IPS-18a (cell line): ENCODE measurements at regions not wholly inside any gene's neighbourhood (a gene's known extent, or its start where the extent isn't known, plus 50 kb on each side); places are given as distances from the start of the nearest gene placed in this dataset.

Experiments used
- H3K27ac ChIP-seq: one replicate; pipeline ENCODE4 v1.5.1; 2013; ENCODE audit warnings: low read length
- H3K27me3 ChIP-seq: one replicate; pipeline ENCODE4 v1.6.1; 2013; ENCODE audit warnings: mild to moderate bottlenecking, low read length; ENCODE audit not compliant: control insufficient read depth, insufficient read depth
- H3K36me3 ChIP-seq: one replicate; pipeline ENCODE4 v1.6.1; 2013; ENCODE audit warnings: low read depth, low read length; ENCODE audit not compliant: control insufficient read depth
- H3K4me1 ChIP-seq: one replicate; pipeline ENCODE4 v1.6.1; 2013; ENCODE audit warnings: low read depth, low read length; ENCODE audit not compliant: control insufficient read depth
- H3K4me3 ChIP-seq: one replicate; pipeline ENCODE4 v1.5.1; 2013; ENCODE audit warnings: low read length
- H3K9ac ChIP-seq: one replicate; pipeline ENCODE4 v1.6.1; 2013; ENCODE audit warnings: mild to moderate bottlenecking, low read length, moderate library complexity
- H3K9me3 ChIP-seq: one replicate; pipeline ENCODE4 v1.6.1; 2013; ENCODE audit warnings: low read depth, low read length; ENCODE audit not compliant: control insufficient read depth

- Histone ChIP-seq H3K27me3 (no peaks in the 10 kb centered on the region), H3K4me1 (no peaks in the 10 kb centered on the region), H3K27ac (no peak overlapping the region), H3K9ac (no peak overlapping the region), H3K36me3 (no peaks in the 10 kb centered on the region), H3K9me3 (peaks cover 67% of the 10 kb centered on the region), H3K4me3 (no peak overlapping the region)
These were observed 59.0 kb upstream of the ZNF726 start for GRCh38 chr19:23855676-23856075.

- Histone ChIP-seq H3K9ac (no peak overlapping the region), H3K27ac (no peak overlapping the region), H3K4me1 (no peaks in the 10 kb centered on the region), H3K36me3 (no peaks in the 10 kb centered on the region), H3K9me3 (peaks cover 64% of the 10 kb centered on the region), H3K27me3 (no peaks in the 10 kb centered on the region), H3K4me3 (no peak overlapping the region)
These were observed 62.7 kb upstream of the ZNF726 start for GRCh38 chr19:23851966-23852365.

- Histone ChIP-seq H3K4me1 (no peaks in the 10 kb centered on the region), H3K9me3 (peaks cover 49% of the 10 kb centered on the region), H3K9ac (no peak overlapping the region), H3K4me3 (no peak overlapping the region), H3K36me3 (no peaks in the 10 kb centered on the region), H3K27me3 (no peaks in the 10 kb centered on the region), H3K27ac (no peak overlapping the region)
These were observed 74.1 kb upstream of the ZNF681 start for GRCh38 chr19:23832717-23833327.

- Histone ChIP-seq H3K4me3 (no peak overlapping the region), H3K27ac (no peak overlapping the region), H3K9me3 (peaks cover 61% of the 10 kb centered on the region), H3K4me1 (no peaks in the 10 kb centered on the region), H3K36me3 (no peaks in the 10 kb centered on the region), H3K27me3 (no peaks in the 10 kb centered on the region), H3K9ac (no peak overlapping the region)
These were observed 65.3 kb upstream of the ZNF681 start for GRCh38 chr19:23823952-23824389.

GRCh38 chr19:23822735-23823134, 64.0 kb upstream of the ZNF681 start:
- H3K9ac ChIP-seq: no peak overlapping the region

GRCh38 chr19:23817519-23817918, 58.8 kb upstream of the ZNF681 start:
- H3K36me3 ChIP-seq: no peaks in the 10 kb centered on the region

More at GRCh38 chr19:23822735-23823134, 64.0 kb upstream of the ZNF681 start:
- no peaks in the 10 kb centered on the region for H3K36me3 ChIP-seq
- no peak overlapping the region for H3K27ac ChIP-seq
- H3K4me3 ChIP-seq: no peak overlapping the region
- no peaks in the 10 kb centered on the region for H3K4me1 ChIP-seq
- H3K27me3 ChIP-seq: no peaks in the 10 kb centered on the region
- H3K9me3 ChIP-seq: peaks cover 73% of the 10 kb centered on the region

GRCh38 chr19:23810496-23810895, 51.8 kb upstream of the ZNF681 start:
- no peaks in the 10 kb centered on the region for H3K36me3 ChIP-seq
- H3K4me3 ChIP-seq: no peak overlapping the region
- no peak overlapping the region for H3K9ac ChIP-seq
- no peak overlapping the region for H3K27ac ChIP-seq
- H3K27me3 ChIP-seq: no peaks in the 10 kb centered on the region
- H3K9me3 ChIP-seq: peaks cover 39% of the 10 kb centered on the region
- H3K4me1 ChIP-seq: no peaks in the 10 kb centered on the region

More at GRCh38 chr19:23817519-23817918, 58.8 kb upstream of the ZNF681 start:
- Histone ChIP-seq H3K4me1 (no peaks in the 10 kb centered on the region), H3K27ac (no peak overlapping the region), H3K27me3 (no peaks in the 10 kb centered on the region), H3K4me3 (no peak overlapping the region), H3K9ac (no peak overlapping the region), H3K9me3 (peaks cover 71% of the 10 kb centered on the region)
